AG09319 (cell line): ENCODE measurements at regions not wholly inside any gene's neighbourhood (a gene's known extent, or its start where the extent isn't known, plus 50 kb on each side); places are given as distances from the start of the nearest gene placed in this dataset.

Experiments
- DNase-seq: peaks from one replicate; pipeline ENCODE4 v3.0.0-alpha.2; 2010; ENCODE audit warnings: low read depth; ENCODE audit errors: extremely low read depth
- TF ChIP-seq, protein P1 (sequence below): IDR thresholded peaks from 2 replicates; pipeline ENCODE4 v1.5.1; 2011; ENCODE audit warnings: low read depth, mild to moderate bottlenecking, inconsistent platforms, low read length, moderate library complexity

DNA sequence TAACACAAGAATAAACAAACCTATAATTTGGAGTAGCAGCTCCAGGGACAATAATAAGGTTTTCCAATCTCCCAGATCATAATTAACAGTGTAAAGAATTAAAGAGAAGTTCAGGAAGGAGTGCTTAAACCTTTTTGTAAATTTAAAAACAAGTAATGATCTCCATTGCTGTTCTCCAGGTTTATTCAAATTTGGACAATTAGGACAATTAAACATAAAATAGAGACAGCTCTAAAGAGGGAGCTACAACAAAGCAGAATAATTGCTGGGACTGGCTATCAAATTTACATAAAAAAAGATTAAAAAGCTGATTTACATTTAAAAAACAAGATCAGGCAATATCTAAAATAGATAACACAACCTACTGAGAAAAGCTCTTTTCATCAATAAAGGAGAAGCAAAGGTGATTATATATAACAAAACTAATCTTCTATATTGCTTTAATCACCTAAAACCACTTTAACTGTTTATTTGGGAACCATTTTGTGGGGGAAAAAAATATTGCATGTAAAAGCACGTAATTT lies 80.1 kb upstream of the CREB1 start:
- TF ChIP-seq, protein P1, sequence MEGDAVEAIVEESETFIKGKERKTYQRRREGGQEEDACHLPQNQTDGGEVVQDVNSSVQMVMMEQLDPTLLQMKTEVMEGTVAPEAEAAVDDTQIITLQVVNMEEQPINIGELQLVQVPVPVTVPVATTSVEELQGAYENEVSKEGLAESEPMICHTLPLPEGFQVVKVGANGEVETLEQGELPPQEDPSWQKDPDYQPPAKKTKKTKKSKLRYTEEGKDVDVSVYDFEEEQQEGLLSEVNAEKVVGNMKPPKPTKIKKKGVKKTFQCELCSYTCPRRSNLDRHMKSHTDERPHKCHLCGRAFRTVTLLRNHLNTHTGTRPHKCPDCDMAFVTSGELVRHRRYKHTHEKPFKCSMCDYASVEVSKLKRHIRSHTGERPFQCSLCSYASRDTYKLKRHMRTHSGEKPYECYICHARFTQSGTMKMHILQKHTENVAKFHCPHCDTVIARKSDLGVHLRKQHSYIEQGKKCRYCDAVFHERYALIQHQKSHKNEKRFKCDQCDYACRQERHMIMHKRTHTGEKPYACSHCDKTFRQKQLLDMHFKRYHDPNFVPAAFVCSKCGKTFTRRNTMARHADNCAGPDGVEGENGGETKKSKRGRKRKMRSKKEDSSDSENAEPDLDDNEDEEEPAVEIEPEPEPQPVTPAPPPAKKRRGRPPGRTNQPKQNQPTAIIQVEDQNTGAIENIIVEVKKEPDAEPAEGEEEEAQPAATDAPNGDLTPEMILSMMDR: no peak
- DNase-seq: no peak

DNA sequence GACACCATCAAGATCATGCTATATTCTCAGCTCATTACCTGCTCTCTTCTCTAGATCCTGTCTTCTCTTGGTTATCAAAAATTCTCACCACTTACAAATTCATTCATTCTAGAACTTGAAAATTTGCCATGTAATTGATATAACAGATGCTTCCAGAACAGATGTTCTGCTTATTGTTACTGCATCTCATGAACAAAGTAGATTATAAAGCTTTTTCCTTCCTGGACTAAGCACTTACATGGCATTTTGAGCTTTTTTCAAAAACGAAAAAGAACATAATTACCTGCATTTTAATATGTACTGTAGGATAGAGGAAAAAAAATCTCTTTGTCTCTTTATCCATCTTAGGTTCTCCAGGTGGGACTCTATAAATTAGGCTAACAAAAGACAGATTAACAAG lies 79.6 kb upstream of the CREB1 start:
- no peak for DNase-seq
- TF ChIP-seq, protein P1: no peak

DNA sequence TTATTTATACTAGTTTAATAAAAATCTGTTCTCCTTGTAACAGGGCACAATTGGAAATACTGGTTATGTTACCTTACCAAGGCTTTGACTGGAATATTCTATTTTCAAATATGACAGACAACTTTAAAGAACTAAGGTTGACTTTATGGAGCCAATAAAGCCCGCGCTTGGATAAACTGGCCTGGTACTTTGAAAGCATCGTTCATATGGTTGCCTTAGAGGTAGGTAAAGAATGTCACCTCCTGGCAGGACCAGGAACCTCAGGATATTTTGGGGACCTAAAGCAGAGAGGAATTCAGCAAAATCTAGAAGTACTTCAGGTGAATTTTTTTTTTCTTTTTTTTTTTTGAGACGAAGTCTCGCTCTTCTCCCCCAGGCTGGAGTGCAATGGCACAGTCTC lies 71.2 kb upstream of the CREB1 start:
- TF ChIP-seq, protein P1: no peak
- no peak for DNase-seq

DNA sequence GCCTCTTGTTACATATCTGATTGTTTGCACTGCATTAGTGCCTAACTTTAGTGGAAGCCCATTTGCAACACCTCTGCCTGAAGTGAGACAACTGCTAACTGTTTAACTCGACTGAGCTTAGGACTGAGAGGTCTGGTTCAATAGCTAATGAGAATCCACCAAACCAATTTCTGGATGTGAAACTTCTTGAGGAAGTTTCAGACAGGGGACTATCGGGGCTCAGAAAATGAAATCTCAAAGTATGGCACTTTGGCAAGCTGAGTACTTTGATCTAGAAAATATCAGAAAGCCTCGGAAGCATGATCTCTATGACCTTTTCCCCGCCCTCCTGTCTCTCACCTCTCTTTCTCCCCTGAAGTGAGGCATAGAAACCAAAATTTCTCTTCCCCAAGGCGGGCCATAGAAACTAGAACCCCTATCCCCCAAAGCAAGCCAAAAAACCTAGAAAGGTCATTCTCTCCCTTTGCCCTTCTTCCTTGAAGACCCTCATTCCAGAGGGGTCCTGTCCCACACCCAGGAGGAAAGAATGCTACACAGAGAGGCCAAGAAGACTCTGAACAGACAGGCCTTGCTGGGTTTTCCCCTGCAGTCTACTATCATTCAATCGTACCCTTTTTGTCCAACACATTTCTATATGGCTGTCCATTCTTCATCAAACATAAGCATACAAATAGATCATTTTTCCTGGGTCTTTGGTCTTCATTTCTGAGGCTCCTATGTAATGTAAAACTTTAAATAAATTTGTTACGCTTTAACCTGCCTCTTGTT lies 69.6 kb upstream of the CREB1 start:
- TF ChIP-seq, protein P1: no peak
- DNase-seq: no peak

DNA sequence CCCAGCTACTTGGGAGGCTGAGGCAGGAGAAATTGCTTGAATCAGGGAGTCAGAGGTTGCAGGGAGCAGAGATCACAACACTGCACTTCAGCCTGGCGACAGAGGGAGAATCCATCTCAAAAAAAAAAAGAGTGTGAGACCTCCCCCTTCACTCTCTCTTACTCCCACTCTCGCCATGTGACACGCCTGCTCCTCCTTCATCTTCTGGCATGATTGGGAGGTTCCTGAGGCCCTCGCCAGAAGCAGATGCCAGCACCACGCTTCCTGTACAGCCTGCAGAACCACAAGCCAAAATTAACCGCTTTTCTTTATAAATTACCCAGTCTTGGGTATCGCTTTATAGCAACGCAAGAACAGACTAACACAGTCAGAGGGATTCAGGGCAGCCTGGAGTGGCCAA lies 66.3 kb upstream of the CREB1 start:
- TF ChIP-seq, protein P1: no peak
- no peak for DNase-seq

DNA sequence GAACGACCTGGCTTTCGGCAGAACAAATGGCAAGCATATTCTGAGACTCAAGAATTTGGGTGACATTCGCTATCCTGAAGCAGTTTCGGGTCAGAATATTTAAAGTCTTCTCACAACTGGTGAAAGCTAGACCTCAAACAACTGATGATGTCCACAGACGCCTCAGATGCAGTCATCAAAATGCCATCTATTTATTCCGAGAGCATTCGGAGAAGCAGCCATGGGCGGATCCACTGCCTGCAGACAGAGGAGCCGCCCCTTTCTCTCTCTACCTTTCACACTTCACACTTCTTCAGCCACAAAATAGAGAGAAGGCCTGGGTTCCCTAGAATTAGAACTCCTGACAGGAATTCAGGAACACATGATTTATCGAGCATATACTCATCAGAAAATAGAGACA lies 65.8 kb upstream of the CREB1 start:
- TF ChIP-seq, protein P1: no peak
- no peak for DNase-seq

DNA sequence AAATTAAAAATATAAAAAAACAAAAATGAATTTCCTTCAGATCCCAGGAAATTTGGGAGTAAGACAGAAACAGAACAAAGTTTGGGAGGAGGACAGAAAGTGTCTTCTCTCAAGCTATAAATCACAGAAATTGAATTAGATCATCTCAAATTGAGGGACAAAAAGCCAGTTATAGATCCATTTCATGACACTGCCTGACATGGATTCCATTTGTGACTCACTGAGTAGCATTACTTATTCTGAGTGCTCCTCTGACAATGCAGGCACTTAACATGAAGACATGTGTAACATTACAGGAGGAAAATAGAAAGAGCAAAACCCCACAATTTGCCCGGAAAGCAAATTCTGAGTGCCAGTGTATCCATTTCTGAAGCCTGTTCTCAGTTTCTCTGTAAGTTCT lies 63.9 kb upstream of the CREB1 start:
- DNase-seq: no peak
- TF ChIP-seq, protein P1: no peak
